ENCODE measurements at regions not wholly inside any gene's neighbourhood (a gene's known extent, or its start where the extent isn't known, plus 50 kb on each side); places are given as distances from the start of the nearest gene placed in this dataset.
"Not testable (repeated sequence)": the region's sequence is repeated elsewhere in the genome, so short reads cannot be mapped to it uniquely, and the experiment has no call there.

GRCh38 chr3:10706740-10707399 lies 109.2 kb upstream of the SLC6A11 start:
- DNase-seq: no peak

- DNase-seq: no peak
Observed at GRCh38 chr3:10707400-10708215, 108.4 kb upstream of the SLC6A11 start.

GRCh38 chr3:10708216-10708893 lies 107.7 kb upstream of the SLC6A11 start:
- DNase-seq: no peak

GRCh38 chr3:10709110-10709781 lies 106.8 kb upstream of the SLC6A11 start:
- DNase-seq: no peak

- no peak for DNase-seq
Observed at GRCh38 chr3:10712121-10712520, 103.9 kb upstream of the SLC6A11 start.

GRCh38 chr3:10713656-10714055 lies 102.4 kb upstream of the SLC6A11 start:
- DNase-seq: no peak

GRCh38 chr3:10715886-10716285 lies 100.1 kb upstream of the SLC6A11 start:
- no peak for DNase-seq

GRCh38 chr3:10716964-10717363 lies 99.1 kb upstream of the SLC6A11 start:
- no peak for DNase-seq

GRCh38 chr3:10717756-10718155 lies 98.3 kb upstream of the SLC6A11 start:
- DNase-seq: no peak

GRCh38 chr3:10721101-10721500 lies 94.9 kb upstream of the SLC6A11 start:
- DNase-seq: no peak

- no peak for DNase-seq
Observed at GRCh38 chr3:10722911-10723310, 93.1 kb upstream of the SLC6A11 start.

GRCh38 chr3:10723991-10724390 lies 92.0 kb upstream of the SLC6A11 start:
- no peak for DNase-seq

GRCh38 chr3:10725067-10725466 lies 91.0 kb upstream of the SLC6A11 start:
- DNase-seq: no peak

GRCh38 chr3:10725846-10726245 lies 90.2 kb upstream of the SLC6A11 start:
- no peak for DNase-seq

GRCh38 chr3:10726787-10727186 lies 89.2 kb upstream of the SLC6A11 start:
- no peak for DNase-seq

GRCh38 chr3:10729439-10729838 lies 86.6 kb upstream of the SLC6A11 start:
- no peak for DNase-seq

- DNase-seq: no peak
Observed at GRCh38 chr3:10732292-10732691, 83.7 kb upstream of the SLC6A11 start.

- DNase-seq: no peak
Observed at GRCh38 chr3:10733297-10733696, 82.7 kb upstream of the SLC6A11 start.

- not testable (repeated sequence) for DNase-seq
Observed at GRCh38 chr3:10736444-10736843, 79.6 kb upstream of the SLC6A11 start.

GRCh38 chr3:10737785-10738184 lies 78.2 kb upstream of the SLC6A11 start:
- DNase-seq: no peak

GRCh38 chr3:10738688-10739372 lies 77.2 kb upstream of the SLC6A11 start:
- peak; percentile 40 to 79 for DNase-seq

- no peak for DNase-seq
Observed at GRCh38 chr3:10740954-10741353, 75.1 kb upstream of the SLC6A11 start.

All from inflammatory macrophage treated with lipopolysaccharide for 1 hour (primary cell).